GM20000 (cell line): ENCODE measurements at regions not wholly inside any gene's neighbourhood (a gene's known extent, or its start where the extent isn't known, plus 50 kb on each side); places are given as distances from the start of the nearest gene placed in this dataset.

Experiments
- DNase-seq: peaks from one replicate; pipeline ENCODE4 v3.0.0; 2012; ENCODE audit warnings: low spot score
- CTCF ChIP-seq: IDR thresholded peaks from 2 replicates; pipeline ENCODE4 v1.5.1; 2012; ENCODE audit warnings: mild to moderate bottlenecking, control low read depth; ENCODE audit errors: extremely low read depth, missing control alignments

- TF ChIP-seq CTCF, result no peak
- DNase-seq, result no peak
Observed at GRCh38 chr16:52056259-52056658, 490.7 kb downstream of the TOX3 start.

- DNase-seq, result no peak
- no peak for TF ChIP-seq CTCF
Observed at GRCh38 chr16:52055381-52055780, 491.6 kb downstream of the TOX3 start.

GRCh38 chr16:52054326-52054725, 492.6 kb downstream of the TOX3 start:
- TF ChIP-seq CTCF, result no peak
- no peak for DNase-seq

- TF ChIP-seq CTCF, result no peak
- no peak for DNase-seq
Observed at GRCh38 chr16:52052818-52053217, 494.1 kb downstream of the TOX3 start.

GRCh38 chr16:52051414-52052172, 495.4 kb downstream of the TOX3 start:
- TF ChIP-seq CTCF, result no peak
- no peak for DNase-seq

GRCh38 chr16:52050418-52050817, 496.5 kb downstream of the TOX3 start:
- DNase-seq, result no peak
- no peak for TF ChIP-seq CTCF

GRCh38 chr16:52035436-52035835, 511.5 kb downstream of the TOX3 start:
- no peak for DNase-seq
- TF ChIP-seq CTCF, result no peak
